Type B pancreatic cell (in vitro differentiated cells): ENCODE measurements at regions not wholly inside any gene's neighbourhood (a gene's known extent, or its start where the extent isn't known, plus 50 kb on each side); places are given as distances from the start of the nearest gene placed in this dataset.

Experiments used
- DNase-seq: peaks from one replicate; pipeline ENCODE4 v3.0.0; 2021; ENCODE audit warnings: mixed read lengths; ENCODE audit not compliant: unreplicated experiment; ENCODE audit errors: extremely low spot score
- H3K27ac Mint-ChIP-seq: 2 replicates; pipeline ENCODE4 v1.8.0; 2021; ENCODE audit warnings: mild to moderate bottlenecking, mixed read lengths
- H3K27me3 Mint-ChIP-seq: 2 replicates; pipeline ENCODE4 v1.8.0; 2021; ENCODE audit warnings: mixed read lengths
- H3K36me3 Mint-ChIP-seq: 2 replicates; pipeline ENCODE4 v1.8.0; 2021; ENCODE audit warnings: mixed read lengths
- H3K4me1 Mint-ChIP-seq: one replicate; pipeline ENCODE4 v1.8.0; 2021; ENCODE audit warnings: mixed read lengths; ENCODE audit not compliant: unreplicated experiment
- H3K4me3 Mint-ChIP-seq: 2 replicates; pipeline ENCODE4 v1.8.0; 2021; ENCODE audit warnings: mild to moderate bottlenecking, mixed read lengths
- H3K9me3 Mint-ChIP-seq: 2 replicates; pipeline ENCODE4 v1.8.0; 2021; ENCODE audit warnings: mixed read lengths
- CTCF ChIP-seq: fragments of 200-600 bp; sonication (generic); conservative IDR thresholded peaks from 2 replicates; pipeline ENCODE4 v1.5.0; 2021; ENCODE audit warnings: antibody characterized with exemption, mild to moderate bottlenecking

- Mint-ChIP-seq H3K4me1 (peaks cover 13% of the 10 kb centered on the region), H3K4me3 (no peak overlapping the region), H3K27ac (no peak overlapping the region), H3K27me3 (no peaks in the 10 kb centered on the region), H3K9me3 (peaks cover 3% of the 10 kb centered on the region), H3K36me3 (no peaks in the 10 kb centered on the region)
- no peak for TF ChIP-seq CTCF
- DNase-seq, result no peak
Observed at GRCh38 chr5:89286320-89286719, 403.3 kb upstream of the MEF2C start.

DNA sequence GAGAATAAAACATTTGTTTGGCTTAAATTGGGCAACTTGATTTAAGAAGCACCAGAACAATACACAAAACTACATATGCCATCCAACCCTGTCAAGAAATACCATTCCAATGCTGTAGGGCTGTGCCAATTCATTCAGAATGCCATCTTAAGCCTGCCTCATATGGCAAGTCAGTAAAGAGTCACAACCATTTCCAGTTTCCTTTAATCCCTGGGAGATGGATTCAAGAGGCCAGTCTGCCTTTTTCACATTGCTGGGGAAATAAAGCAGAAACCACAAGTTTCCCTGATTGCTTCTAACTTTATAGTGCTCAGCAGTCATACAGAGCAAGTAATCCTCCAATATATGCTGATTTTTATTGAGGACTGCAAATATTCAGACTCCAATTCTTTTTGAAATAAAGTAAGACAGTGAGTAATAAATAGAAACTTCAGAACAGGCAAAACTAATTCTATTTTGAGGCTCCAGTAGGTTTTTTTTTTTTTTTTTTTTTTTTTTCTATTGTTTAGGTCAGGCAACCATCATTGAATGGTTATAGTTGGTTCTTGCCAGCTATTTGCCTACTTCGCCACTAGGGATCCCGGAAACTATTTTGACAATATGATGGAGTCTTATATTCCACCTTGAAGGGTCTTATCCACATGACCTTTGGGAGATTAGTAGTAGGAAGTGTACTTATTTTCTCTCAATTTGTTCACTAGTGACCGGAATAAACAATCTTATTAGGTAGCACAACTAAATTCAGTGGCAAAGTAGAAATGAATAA lies 400.9 kb upstream of the MEF2C start:
- no peak for DNase-seq
- peak; percentile 55 for TF ChIP-seq CTCF
- H3K36me3 Mint-ChIP-seq, result no peaks in the 10 kb centered on the region
- H3K4me1 Mint-ChIP-seq, result peaks cover 22% of the 10 kb centered on the region
- H3K4me3 Mint-ChIP-seq, result no peak overlapping the region
- peaks cover 3% of the 10 kb centered on the region for H3K9me3 Mint-ChIP-seq
- H3K27ac Mint-ChIP-seq, result no peak overlapping the region
- no peaks in the 10 kb centered on the region for H3K27me3 Mint-ChIP-seq

GRCh38 chr5:89282554-89283510 lies 399.8 kb upstream of the MEF2C start:
- H3K36me3 Mint-ChIP-seq, result no peaks in the 10 kb centered on the region
- no peak overlapping the region for H3K27ac Mint-ChIP-seq
- no peaks in the 10 kb centered on the region for H3K27me3 Mint-ChIP-seq
- peaks cover 22% of the 10 kb centered on the region for H3K4me1 Mint-ChIP-seq
- DNase-seq, result no peak
- H3K9me3 Mint-ChIP-seq, result peaks cover 3% of the 10 kb centered on the region
- H3K4me3 Mint-ChIP-seq, result no peak overlapping the region
- TF ChIP-seq CTCF, result no peak

GRCh38 chr5:89281766-89282553 lies 399.0 kb upstream of the MEF2C start:
- Mint-ChIP-seq H3K4me1 (peaks cover 22% of the 10 kb centered on the region), H3K27ac (no peak overlapping the region), H3K9me3 (peaks cover 3% of the 10 kb centered on the region), H3K4me3 (no peak overlapping the region), H3K27me3 (no peaks in the 10 kb centered on the region), H3K36me3 (no peaks in the 10 kb centered on the region)
- TF ChIP-seq CTCF, result no peak
- DNase-seq, result no peak

GRCh38 chr5:89281211-89281610 lies 398.2 kb upstream of the MEF2C start:
- no peak for DNase-seq
- no peaks in the 10 kb centered on the region for H3K27me3 Mint-ChIP-seq
- no peak overlapping the region for H3K27ac Mint-ChIP-seq
- peaks cover 3% of the 10 kb centered on the region for H3K9me3 Mint-ChIP-seq
- H3K4me3 Mint-ChIP-seq, result no peak overlapping the region
- no peak for TF ChIP-seq CTCF
- no peaks in the 10 kb centered on the region for H3K36me3 Mint-ChIP-seq
- peaks cover 22% of the 10 kb centered on the region for H3K4me1 Mint-ChIP-seq
